SK-N-SH (cell line): ENCODE measurements at regions not wholly inside any gene's neighbourhood (a gene's known extent, or its start where the extent isn't known, plus 50 kb on each side); places are given as distances from the start of the nearest gene placed in this dataset.

ENCODE experiments used
- CTCF ChIA-PET: fragments of 300-600, 350-600 bp; formaldehyde crosslinking; extraction: SDS; loops from one replicate; lab custom pipeline; 2021; lab: Yijun Ruan, JAX
- POLR2A ChIA-PET: fragments of 350-600 bp; sonication (Branson Sonifier 250); formaldehyde crosslinking; extraction: SDS; loops from one replicate; lab custom pipeline; 2020; ENCODE audit warnings: antibody characterized with exemption, inconsistent platforms; lab: Yijun Ruan, JAX
- DNase-seq: peaks from one replicate; pipeline ENCODE4 v3.0.0; 2012
- H2AFZ ChIP-seq: fragments of 200-600 bp; sonication (generic); 2 replicates; pipeline ENCODE4 v1.8.1; 2016; ENCODE audit warnings: antibody characterized with exemption, mild to moderate bottlenecking, low read depth
- H3F3A ChIP-seq: fragments of 200-600 bp; sonication (generic); replicated peaks from 2 replicates; pipeline ENCODE3; 2016; ENCODE audit warnings: antibody characterized with exemption, mild to moderate bottlenecking; ENCODE audit not compliant: insufficient read depth
- H3K27ac ChIP-seq, 2 experiments: fragments of 200-500 bp in 1 of 2; fragments of 200-600 bp in 1 of 2; sonication (Bioruptor generic) in 1 of 2; sonication (generic), shearing (Covaris generic) in 1 of 2; 2 replicates each; pipeline versions ENCODE4 v1.5.1 to v1.6.1; 2014 to 2016; ENCODE audit warnings: low read depth in 2 of 2, inconsistent platforms in 1 of 2, low read length in 1 of 2, mild to moderate bottlenecking in 1 of 2, mixed read lengths in 1 of 2
- H3K27me3 ChIP-seq: fragments of 200-600 bp; sonication (generic), shearing (Covaris generic); 2 replicates; pipeline ENCODE4 v1.6.1; 2016; ENCODE audit warnings: mixed run types; ENCODE audit not compliant: insufficient read depth
- H3K36me3 ChIP-seq, 2 experiments: fragments of 200-500 bp in 1 of 2; fragments of 200-600 bp in 1 of 2; sonication (Bioruptor generic) in 1 of 2; sonication (generic) in 1 of 2; replicated peaks in 1 of 2; 2 replicates each; pipeline versions ENCODE3 to v1.5.1; 2014 to 2016; ENCODE audit warnings: low read length in 1 of 2, mild to moderate bottlenecking in 1 of 2; ENCODE audit not compliant: insufficient read depth in 2 of 2, control insufficient read depth in 1 of 2
- H3K4me1 ChIP-seq, 2 experiments: fragments of 200-500 bp in 1 of 2; fragments of 200-600 bp in 1 of 2; sonication (Bioruptor generic) in 1 of 2; sonication (generic), shearing (Covaris generic) in 1 of 2; 2 replicates each; pipeline versions ENCODE4 v1.5.1 to v1.6.1; 2014 to 2016; ENCODE audit warnings: low read depth in 1 of 2, low read length in 1 of 2, mixed run types in 1 of 2; ENCODE audit not compliant: insufficient read depth in 2 of 2, control insufficient read depth in 1 of 2
- H3K4me2 ChIP-seq: fragments of 200-600 bp; sonication (generic), shearing (Covaris generic); 2 replicates; pipeline ENCODE4 v1.6.1; 2017; ENCODE audit warnings: mixed run types
- H3K4me3 ChIP-seq, 2 experiments: fragments of 200-500 bp in 1 of 2; fragments of 200-600 bp in 1 of 2; sonication (Bioruptor generic) in 1 of 2; sonication (generic), shearing (Covaris generic) in 1 of 2; 2 replicates each; pipeline versions ENCODE4 v1.5.1 to v1.8.1; 2014 to 2016; ENCODE audit warnings: low read depth in 2 of 2, inconsistent platforms in 1 of 2, low read length in 1 of 2, mild to moderate bottlenecking in 1 of 2, mixed read lengths in 1 of 2, moderate library complexity in 1 of 2
- H3K79me2 ChIP-seq: fragments of 200-600 bp; sonication (generic); 2 replicates; pipeline ENCODE4 v1.8.1; 2017; ENCODE audit warnings: mild to moderate bottlenecking; ENCODE audit not compliant: insufficient read depth
- H3K9ac ChIP-seq: fragments of 200-600 bp; sonication (generic); 2 replicates; pipeline ENCODE4 v1.6.1; 2017; ENCODE audit warnings: mixed run types
- H3K9me2 ChIP-seq: fragments of 200-600 bp; sonication (generic); 2 replicates; pipeline ENCODE4 v1.6.1; 2017; ENCODE audit warnings: mixed run types
- H3K9me3 ChIP-seq: fragments of 200-600 bp; sonication (generic); 2 replicates; pipeline ENCODE4 v1.6.1; 2017; ENCODE audit warnings: mixed run types, mild to moderate bottlenecking, moderate library complexity
- H4K20me1 ChIP-seq: fragments of 200-600 bp; sonication (generic); 2 replicates; pipeline ENCODE4 v1.6.1; 2017; ENCODE audit warnings: mild to moderate bottlenecking, mixed run types; ENCODE audit not compliant: insufficient read depth
- CTCF ChIP-seq: fragments of 200-600 bp; sonication (generic); IDR thresholded peaks from 2 replicates; pipeline ENCODE4 v1.6.1; 2017; ENCODE audit warnings: antibody characterized with exemption, mild to moderate bottlenecking, moderate library complexity
- ELF1 ChIP-seq: IDR thresholded peaks from 2 replicates; pipeline ENCODE4 v1.4.0; 2012
- EZH2phosphoT487 ChIP-seq: fragments of 200-600 bp; sonication (generic); IDR thresholded peaks from 2 replicates; pipeline ENCODE4 v1.6.1; 2017; ENCODE audit warnings: low read depth, mixed run types, mild to moderate bottlenecking, antibody characterized with exemption, moderate library complexity, borderline replicate concordance
- FOXJ3 ChIP-seq: sonication (generic); formaldehyde crosslinking; IDR thresholded peaks from 2 replicates; pipeline ENCODE4 v1.5.1; 2020; ENCODE audit warnings: mild to moderate bottlenecking, missing genetic modification reagents
- GABPA ChIP-seq: IDR thresholded peaks from 2 replicates; pipeline ENCODE4 v1.4.0; 2012; ENCODE audit warnings: low read depth, mild to moderate bottlenecking
- GATA2 ChIP-seq: sonication (generic); formaldehyde crosslinking; IDR thresholded peaks from 2 replicates; pipeline ENCODE4 v1.5.0; 2020; ENCODE audit warnings: mild to moderate bottlenecking, missing genetic modification reagents
- IRF3 ChIP-seq: fragments of 150-350 bp; IDR thresholded peaks from 2 replicates; pipeline ENCODE4 v1.6.1; 2016; ENCODE audit warnings: mild to moderate bottlenecking, low read depth, low read length
- JUND ChIP-seq: IDR thresholded peaks from 2 replicates; pipeline ENCODE4 v1.4.0; 2012
- MEF2A ChIP-seq: IDR thresholded peaks from 2 replicates; pipeline ENCODE4 v1.4.0; 2012; ENCODE audit warnings: low read depth, borderline replicate concordance
- MXI1 ChIP-seq: IDR thresholded peaks from 2 replicates; pipeline ENCODE4 v1.6.1; 2012; ENCODE audit warnings: mild to moderate bottlenecking, low read depth, low read length, improper control_type of control experiment
- NFIC ChIP-seq: IDR thresholded peaks from 2 replicates; pipeline ENCODE4 v1.4.0; 2012; ENCODE audit warnings: borderline replicate concordance
- NRF1 ChIP-seq: IDR thresholded peaks from 2 replicates; pipeline ENCODE4 v1.6.1; 2012; ENCODE audit warnings: low read depth, mild to moderate bottlenecking, low read length
- SIN3A ChIP-seq: IDR thresholded peaks from 2 replicates; pipeline ENCODE4 v1.6.1; 2012; ENCODE audit warnings: low read depth, mild to moderate bottlenecking, low read length, moderate library complexity, borderline replicate concordance
- SMC3 ChIP-seq: IDR thresholded peaks from 2 replicates; pipeline ENCODE4 v1.6.1; 2012; ENCODE audit warnings: low read depth, low read length, improper control_type of control experiment
- TEAD4 ChIP-seq: IDR thresholded peaks from 2 replicates; pipeline ENCODE4 v1.4.0; 2012; ENCODE audit warnings: mild to moderate bottlenecking, borderline replicate concordance; ENCODE audit not compliant: insufficient read depth
- ZBTB33 ChIP-seq: IDR thresholded peaks from 2 replicates; pipeline ENCODE4 v1.4.0; 2012; ENCODE audit warnings: low read depth, borderline replicate concordance
- WGBS: methylation state at CpG from one replicate; pipeline ENCODE4 v1.1.6; 2017; ENCODE audit warnings: low lambda C conversion rate; 5-methylcytosine and 5-hydroxymethylcytosine counted together

- ChIA-PET POLR2A (no interaction called here), CTCF (no interaction called here)
- Histone ChIP-seq H3K9ac (no peak overlapping the region), H3K27me3 (no peaks in the 10 kb centered on the region), H3K4me1 (no peaks in the 10 kb centered on the region; a peak in 1 of 4 replicates), H4K20me1 (no peaks in the 10 kb centered on the region), H3F3A (no peaks in the 10 kb centered on the region), H3K79me2 (no peaks in the 10 kb centered on the region), H3K27ac (no peak overlapping the region), H3K36me3 (no peaks in the 10 kb centered on the region), H3K4me3 (no peak overlapping the region), H3K4me2 (no peak overlapping the region), H3K9me2 (no peaks in the 10 kb centered on the region), H2AFZ (no peak overlapping the region), H3K9me3 (no peaks in the 10 kb centered on the region)
- 3% methylated on average over 2 of the region's 2 CpGs for WGBS
- no peak for TF ChIP-seq JUND
- TF ChIP-seq GATA2 (CRISPR knock-in tag) = no peak
- no peak for TF ChIP-seq NFIC
- TF ChIP-seq GABPA = no peak
- TF ChIP-seq SMC3 = no peak
- no peak for TF ChIP-seq TEAD4
- no peak for TF ChIP-seq MEF2A
- TF ChIP-seq SIN3A = no peak
- no peak for TF ChIP-seq NRF1
- TF ChIP-seq CTCF = no peak
- TF ChIP-seq IRF3 = no peak
- no peak for TF ChIP-seq MXI1
- TF ChIP-seq FOXJ3 (CRISPR knock-in tag) = no peak
- no peak for DNase-seq
Observed at GRCh38 chr12:111048991-111049390, 128.6 kb upstream of the MYL2 start.

- no peaks in the 10 kb centered on the region for H3K9me2 ChIP-seq
- no peak for TF ChIP-seq ELF1
- TF ChIP-seq ZBTB33 = no peak
- TF ChIP-seq EZH2phosphoT487 = no peak
- H3K9me3 ChIP-seq = no peaks in the 10 kb centered on the region
- no peaks in the 10 kb centered on the region for H4K20me1 ChIP-seq
- no peaks in the 10 kb centered on the region for H3F3A ChIP-seq
- ChIA-PET POLR2A (no interaction called here), CTCF (interaction anchor here (1.8 to 1.9 kb wide), 2 partner anchors 11 to 252 kb away, joined by 3 to 5 read pairs; no protein-coding TSS in a partner anchor)
- no peaks in the 10 kb centered on the region; a peak in 1 of 4 replicates for H3K4me1 ChIP-seq
- no peak overlapping the region for H3K9ac ChIP-seq
- no peaks in the 10 kb centered on the region for H3K36me3 ChIP-seq
- 80% methylated on average over 22 of the region's 22 CpGs for WGBS
- H3K79me2 ChIP-seq = no peaks in the 10 kb centered on the region
- no peaks in the 10 kb centered on the region for H3K27me3 ChIP-seq
- H3K4me2 ChIP-seq = no peak overlapping the region
- no peak overlapping the region for H2AFZ ChIP-seq
- no peak overlapping the region for H3K4me3 ChIP-seq
- no peak overlapping the region for H3K27ac ChIP-seq
- no peak for DNase-seq
Observed at GRCh38 chr12:111046896-111047295, 126.5 kb upstream of the MYL2 start.
